ENCODE measurements at regions not wholly inside any gene's neighbourhood (a gene's known extent, or its start where the extent isn't known, plus 50 kb on each side); places are given as distances from the start of the nearest gene placed in this dataset.

- no peak for TF ChIP-seq REST (IDR thresholded peaks at IDR 0.05; ENCODE audit: low read depth)
- no peak for TF ChIP-seq ZBTB7A (IDR thresholded peaks at IDR 0.05; ENCODE audit: low read depth)
- TF ChIP-seq TAF1 (IDR thresholded peaks at IDR 0.05; ENCODE audit: low read depth): no peak
- no peak for TF ChIP-seq EP300 (IDR thresholded peaks at IDR 0.05; ENCODE audit: borderline replicate concordance)
- TF ChIP-seq EGR1 (IDR thresholded peaks at IDR 0.05): no peak
- no peak for TF ChIP-seq MAX (IDR thresholded peaks at IDR 0.05)
- TF ChIP-seq YY1 (IDR thresholded peaks at IDR 0.05; ENCODE audit: low read depth): no peak
- TF ChIP-seq TEAD4 (IDR thresholded peaks at IDR 0.05): no peak
- TF ChIP-seq TCF12 (IDR thresholded peaks at IDR 0.05; ENCODE audit: low read depth): no peak
- TF ChIP-seq NFIC (IDR thresholded peaks at IDR 0.05): no peak
- TF ChIP-seq RAD21 (IDR thresholded peaks at IDR 0.05; ENCODE audit: low read depth): no peak
- TF ChIP-seq FOXM1 (IDR thresholded peaks at IDR 0.05; ENCODE audit: borderline replicate concordance, low read depth): no peak
- TF ChIP-seq CEBPB (IDR thresholded peaks at IDR 0.05): no peak
- TF ChIP-seq CREB1 (IDR thresholded peaks at IDR 0.05; ENCODE audit: low read depth): no peak
These were observed 1541.9 kb downstream of the AACS start for GRCh38 chr12:126607157-126607556.
